ENCODE measurements at regions not wholly inside any gene's neighbourhood (a gene's known extent, or its start where the extent isn't known, plus 50 kb on each side); places are given as distances from the start of the nearest gene placed in this dataset.

DNA sequence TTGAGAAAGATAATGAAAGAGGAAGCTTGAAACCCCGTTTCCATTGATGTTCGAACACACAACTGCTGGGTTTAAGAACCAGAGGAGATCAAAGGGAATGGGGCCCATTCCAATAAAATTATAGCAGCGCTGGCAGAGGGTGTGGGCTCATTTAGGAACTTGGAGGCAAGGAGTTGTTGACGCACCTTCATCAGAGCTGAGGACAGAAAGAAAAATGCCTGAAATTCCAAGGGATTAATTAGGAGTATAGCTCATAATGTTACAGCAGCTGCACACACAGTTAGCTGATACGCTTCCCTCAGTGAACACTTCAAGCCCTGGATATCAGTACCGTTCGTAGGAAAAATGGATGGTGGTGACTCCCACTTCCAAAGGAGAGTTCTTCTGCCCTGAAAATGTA lies 127.2 kb downstream of the AXIN2 start:
- Histone ChIP-seq H3K27me3 (ENCODE audit: control insufficient read depth in 5 of 5, insufficient read depth in 4 of 5, low read length in 5 of 5) (peaks cover 0 to 15% (median 7%) of the 10 kb centered on the region in 5 donors), H3K36me3 (ENCODE audit: control insufficient read depth in 5 of 5, insufficient read depth in 5 of 5, low read length in 5 of 5) (no peaks in the 10 kb centered on the region), H3K9me3 (ENCODE audit: control insufficient read depth in 5 of 5, low read length in 5 of 5) (peaks cover 0 to 5% (median 0%) of the 10 kb centered on the region in 5 donors), H3K4me3 (ENCODE audit: low read depth in 1 of 5, low read length in 5 of 5) (no peak overlapping the region), H3K9ac (ENCODE audit: low read length in 5 of 5) (no peak overlapping the region), H3K4me1 (ENCODE audit: control insufficient read depth in 5 of 5, insufficient read depth in 5 of 5, low read length in 5 of 5) (no peaks in the 10 kb centered on the region), H3K27ac (ENCODE audit: low read depth, low read length) (no peak overlapping the region)

DNA sequence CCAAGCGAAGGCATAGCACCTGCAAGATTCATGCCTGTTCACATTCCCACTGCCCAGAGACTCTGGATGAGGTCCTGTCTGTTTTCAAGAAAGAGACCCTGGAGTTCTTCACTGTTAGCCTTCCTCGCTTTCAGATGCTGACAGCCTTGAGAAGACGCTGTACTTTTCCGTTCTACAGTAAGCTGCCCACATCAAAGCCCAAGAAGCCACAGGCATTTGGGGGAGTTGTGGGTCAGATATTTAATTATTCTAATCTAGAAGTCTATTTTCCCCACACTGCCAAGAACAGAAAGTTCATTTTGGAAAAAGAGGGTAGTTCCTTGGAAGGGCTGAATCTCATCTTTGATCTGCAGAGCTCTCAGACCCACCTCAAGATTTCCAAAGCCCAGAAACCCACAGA lies 127.9 kb downstream of the AXIN2 start:
- no peak overlapping the region for H3K27ac ChIP-seq (ENCODE audit: low read depth, low read length)
- H3K36me3 ChIP-seq (ENCODE audit: control insufficient read depth in 5 of 5, insufficient read depth in 5 of 5, low read length in 5 of 5): no peaks in the 10 kb centered on the region
- no peaks in the 10 kb centered on the region for H3K4me1 ChIP-seq (ENCODE audit: control insufficient read depth in 5 of 5, insufficient read depth in 5 of 5, low read length in 5 of 5)
- peaks cover 0 to 13% (median 5%) of the 10 kb centered on the region in 5 donors for H3K27me3 ChIP-seq (ENCODE audit: control insufficient read depth in 5 of 5, insufficient read depth in 4 of 5, low read length in 5 of 5)
- H3K9me3 ChIP-seq (ENCODE audit: control insufficient read depth in 5 of 5, low read length in 5 of 5): peaks cover 0 to 5% (median 0%) of the 10 kb centered on the region in 5 donors
- H3K9ac ChIP-seq (ENCODE audit: low read length in 5 of 5): no peak overlapping the region
- H3K4me3 ChIP-seq (ENCODE audit: low read depth in 1 of 5, low read length in 5 of 5): no peak overlapping the region

DNA sequence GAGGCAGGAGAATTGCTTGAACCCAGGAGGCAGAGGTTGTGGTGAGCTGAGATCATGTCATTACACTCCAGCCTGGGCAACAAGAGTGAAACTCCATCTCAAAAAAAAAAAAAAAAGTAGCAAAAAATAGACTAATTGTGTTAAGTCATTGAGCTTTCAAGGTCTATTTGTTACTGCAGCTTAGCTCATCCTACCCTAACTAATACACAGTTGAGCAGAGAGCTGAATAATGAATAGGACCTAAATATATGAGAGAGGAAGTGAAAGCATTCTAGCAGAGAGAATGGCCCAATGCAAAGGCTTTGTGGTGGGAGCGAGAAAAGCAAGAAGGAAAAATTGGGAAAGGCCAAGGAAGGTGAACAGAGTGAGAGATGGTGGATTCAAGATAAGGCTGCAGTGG lies 128.3 kb downstream of the AXIN2 start:
- peaks cover 0 to 5% (median 0%) of the 10 kb centered on the region in 5 donors for H3K9me3 ChIP-seq (ENCODE audit: control insufficient read depth in 5 of 5, low read length in 5 of 5)
- no peaks in the 10 kb centered on the region for H3K36me3 ChIP-seq (ENCODE audit: control insufficient read depth in 5 of 5, insufficient read depth in 5 of 5, low read length in 5 of 5)
- no peak overlapping the region for H3K4me3 ChIP-seq (ENCODE audit: low read depth in 1 of 5, low read length in 5 of 5)
- H3K4me1 ChIP-seq (ENCODE audit: control insufficient read depth in 5 of 5, insufficient read depth in 5 of 5, low read length in 5 of 5): no peaks in the 10 kb centered on the region
- H3K27me3 ChIP-seq (ENCODE audit: control insufficient read depth in 5 of 5, insufficient read depth in 4 of 5, low read length in 5 of 5): peaks cover 0 to 9% (median 4%) of the 10 kb centered on the region in 5 donors
- no peak overlapping the region for H3K27ac ChIP-seq (ENCODE audit: low read depth, low read length)
- H3K9ac ChIP-seq (ENCODE audit: low read length in 5 of 5): no peak overlapping the region

DNA sequence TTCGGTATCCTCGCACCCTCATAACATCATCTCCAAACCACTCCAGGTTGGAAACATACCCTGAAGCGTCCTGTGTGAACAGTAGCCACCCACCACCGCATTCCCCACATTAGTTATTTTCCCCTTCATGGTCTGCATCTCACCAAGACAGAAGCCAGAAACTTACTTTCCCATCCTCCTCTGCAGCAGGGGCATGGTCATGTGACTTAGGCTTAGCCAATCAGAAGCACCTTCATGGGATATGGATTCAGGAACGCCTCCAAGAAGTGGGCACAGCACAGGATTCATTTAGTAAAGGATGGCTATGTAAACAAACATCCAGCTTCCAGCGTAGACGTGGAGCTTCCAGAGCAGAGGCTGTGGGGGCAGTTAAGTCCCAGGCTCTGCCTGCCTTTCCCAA lies 130.3 kb downstream of the AXIN2 start:
- no peaks in the 10 kb centered on the region for H3K36me3 ChIP-seq (ENCODE audit: control insufficient read depth in 5 of 5, insufficient read depth in 5 of 5, low read length in 5 of 5)
- H3K27me3 ChIP-seq (ENCODE audit: control insufficient read depth in 5 of 5, insufficient read depth in 4 of 5, low read length in 5 of 5): peaks cover 0 to 4% (median 0%) of the 10 kb centered on the region in 5 donors
- H3K4me3 ChIP-seq (ENCODE audit: low read depth in 1 of 5, low read length in 5 of 5): no peak overlapping the region
- peaks cover 0 to 12% (median 6%) of the 10 kb centered on the region in 5 donors for H3K9me3 ChIP-seq (ENCODE audit: control insufficient read depth in 5 of 5, low read length in 5 of 5)
- H3K4me1 ChIP-seq (ENCODE audit: control insufficient read depth in 5 of 5, insufficient read depth in 5 of 5, low read length in 5 of 5): no peaks in the 10 kb centered on the region
- no peak overlapping the region for H3K9ac ChIP-seq (ENCODE audit: low read length in 5 of 5)
- no peak overlapping the region for H3K27ac ChIP-seq (ENCODE audit: low read depth, low read length)

DNA sequence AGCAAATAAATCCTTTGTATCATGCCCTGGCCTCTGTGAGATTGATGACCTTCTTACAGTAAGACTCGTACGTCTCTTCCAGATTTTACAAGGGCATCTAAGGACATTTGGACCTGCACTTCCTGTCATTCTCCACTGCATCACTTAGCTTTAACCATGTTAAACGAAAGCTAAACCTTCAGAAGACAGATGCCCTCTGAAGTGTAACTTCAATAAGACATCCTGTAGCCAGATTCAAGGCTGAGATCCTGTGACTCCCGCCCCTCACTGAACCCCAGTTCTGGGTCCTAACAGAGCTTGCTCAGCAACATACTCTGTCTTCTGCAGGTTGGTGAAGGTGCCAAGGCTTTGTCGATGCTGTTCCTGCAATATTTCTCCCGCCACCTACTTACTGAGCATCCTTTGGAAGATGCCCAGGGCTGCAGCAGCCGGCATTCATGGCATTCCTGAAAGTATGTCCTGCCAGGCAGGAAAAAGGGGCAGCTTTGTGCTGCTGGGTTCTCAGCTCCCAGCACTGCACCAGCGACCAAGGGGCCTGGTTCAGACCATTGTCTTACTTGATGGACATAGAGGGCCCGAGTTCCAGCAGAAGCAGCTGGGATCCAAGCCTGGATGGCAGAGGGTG lies 131.1 kb downstream of the AXIN2 start:
- no peak overlapping the region for H3K9ac ChIP-seq (ENCODE audit: low read length in 5 of 5)
- no peak overlapping the region for H3K4me3 ChIP-seq (ENCODE audit: low read depth in 1 of 5, low read length in 5 of 5)
- peaks cover 0 to 4% (median 0%) of the 10 kb centered on the region in 5 donors for H3K27me3 ChIP-seq (ENCODE audit: control insufficient read depth in 5 of 5, insufficient read depth in 4 of 5, low read length in 5 of 5)
- no peaks in the 10 kb centered on the region for H3K36me3 ChIP-seq (ENCODE audit: control insufficient read depth in 5 of 5, insufficient read depth in 5 of 5, low read length in 5 of 5)
- H3K27ac ChIP-seq (ENCODE audit: low read depth, low read length): no peak overlapping the region
- H3K4me1 ChIP-seq (ENCODE audit: control insufficient read depth in 5 of 5, insufficient read depth in 5 of 5, low read length in 5 of 5): no peaks in the 10 kb centered on the region
- H3K9me3 ChIP-seq (ENCODE audit: control insufficient read depth in 5 of 5, low read length in 5 of 5): peaks cover 0 to 12% (median 6%) of the 10 kb centered on the region in 5 donors

- Histone ChIP-seq H3K36me3 (ENCODE audit: control insufficient read depth in 5 of 5, insufficient read depth in 5 of 5, low read length in 5 of 5) (no peaks in the 10 kb centered on the region), H3K9me3 (ENCODE audit: control insufficient read depth in 5 of 5, low read length in 5 of 5) (peaks cover 0 to 7% (median 3%) of the 10 kb centered on the region in 5 donors), H3K4me3 (ENCODE audit: low read depth in 1 of 5, low read length in 5 of 5) (no peak overlapping the region), H3K27me3 (ENCODE audit: control insufficient read depth in 5 of 5, insufficient read depth in 4 of 5, low read length in 5 of 5) (peaks cover 0 to 4% (median 0%) of the 10 kb centered on the region in 5 donors), H3K4me1 (ENCODE audit: control insufficient read depth in 5 of 5, insufficient read depth in 5 of 5, low read length in 5 of 5) (peaks cover 0 to 17% (median 8%) of the 10 kb centered on the region in 5 donors), H3K9ac (ENCODE audit: low read length in 5 of 5) (no peak overlapping the region), H3K27ac (ENCODE audit: low read depth, low read length) (no peak overlapping the region)
Measured at GRCh38 chr17:65423346-65424140, 137.9 kb downstream of the AXIN2 start.

DNA sequence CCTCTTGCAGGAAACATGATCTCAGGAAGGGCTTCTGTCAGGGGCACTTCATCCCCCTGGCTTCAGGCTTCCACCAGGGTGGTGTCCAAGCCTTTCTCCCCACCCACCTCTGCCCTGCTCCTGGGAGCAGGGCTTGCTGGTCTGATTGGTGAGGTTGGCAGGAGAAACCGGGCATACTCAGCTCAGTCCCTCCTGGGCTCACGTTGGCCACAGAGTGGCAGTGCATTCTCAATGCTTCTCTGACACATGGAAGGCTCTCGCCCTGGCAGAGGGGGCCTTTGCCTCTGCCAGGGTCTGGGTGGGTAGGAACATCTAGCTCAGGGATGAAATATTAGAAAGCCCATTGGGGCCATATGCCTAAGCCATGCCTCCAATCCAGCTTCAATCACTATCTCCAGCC lies 142.8 kb downstream of the AXIN2 start:
- Histone ChIP-seq H3K4me1 (ENCODE audit: control insufficient read depth in 5 of 5, insufficient read depth in 5 of 5, low read length in 5 of 5) (peaks cover 0 to 21% (median 13%) of the 10 kb centered on the region in 5 donors), H3K27ac (ENCODE audit: low read depth, low read length) (no peak overlapping the region)

DNA sequence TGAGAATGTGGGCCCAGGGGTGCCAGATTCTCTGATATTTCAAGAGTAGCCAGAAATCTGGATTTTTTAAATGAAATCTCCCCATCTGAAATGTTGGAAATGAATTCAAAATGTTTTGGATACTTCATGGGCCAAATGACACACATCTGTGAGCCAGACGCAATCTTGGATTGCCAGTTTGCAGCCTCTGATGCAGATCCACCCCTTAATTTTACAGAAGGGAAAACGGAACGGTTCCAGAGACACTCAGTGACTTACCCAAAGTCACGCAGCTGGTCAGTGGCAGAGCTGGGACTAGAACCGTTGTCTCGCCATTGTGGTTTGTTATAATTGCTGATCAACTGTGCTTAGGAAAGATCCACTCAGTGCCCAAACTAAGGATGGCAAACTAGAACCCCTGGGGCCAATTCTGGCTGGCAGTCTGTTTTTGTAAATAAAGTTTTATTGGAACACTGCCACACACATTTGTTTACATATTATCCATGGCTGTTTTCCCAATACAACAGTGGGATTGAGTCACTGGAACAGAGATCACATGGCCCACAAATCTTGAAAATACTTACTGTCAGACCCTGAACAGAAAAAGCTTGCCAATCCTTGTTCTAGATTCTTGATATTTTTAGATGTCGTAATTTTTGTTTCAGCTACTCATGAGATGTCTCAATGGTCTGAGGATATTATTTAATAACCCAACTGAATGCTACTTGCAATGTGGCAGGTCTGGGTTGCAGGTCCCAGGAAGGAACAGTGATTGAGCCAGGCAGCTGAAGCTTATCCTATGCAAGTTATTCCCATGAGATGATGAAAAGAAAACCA lies 143.8 kb downstream of the AXIN2 start:
- Histone ChIP-seq H3K4me1 (ENCODE audit: control insufficient read depth in 5 of 5, insufficient read depth in 5 of 5, low read length in 5 of 5) (peaks cover 0 to 15% (median 9%) of the 10 kb centered on the region in 5 donors), H3K36me3 (ENCODE audit: control insufficient read depth in 5 of 5, insufficient read depth in 5 of 5, low read length in 5 of 5) (no peaks in the 10 kb centered on the region), H3K27me3 (ENCODE audit: control insufficient read depth in 5 of 5, insufficient read depth in 4 of 5, low read length in 5 of 5) (no peaks in the 10 kb centered on the region), H3K27ac (ENCODE audit: low read depth, low read length) (no peak overlapping the region), H3K4me3 (ENCODE audit: low read depth in 1 of 5, low read length in 5 of 5) (no peak overlapping the region), H3K9me3 (ENCODE audit: control insufficient read depth in 5 of 5, low read length in 5 of 5) (no peaks in the 10 kb centered on the region), H3K9ac (ENCODE audit: low read length in 5 of 5) (no peak overlapping the region)

More for the DNA sequence above, 142.8 kb downstream of the AXIN2 start:
- Histone ChIP-seq H3K27me3 (ENCODE audit: control insufficient read depth in 5 of 5, insufficient read depth in 4 of 5, low read length in 5 of 5) (no peaks in the 10 kb centered on the region), H3K9me3 (ENCODE audit: control insufficient read depth in 5 of 5, low read length in 5 of 5) (no peaks in the 10 kb centered on the region), H3K36me3 (ENCODE audit: control insufficient read depth in 5 of 5, insufficient read depth in 5 of 5, low read length in 5 of 5) (no peaks in the 10 kb centered on the region), H3K9ac (ENCODE audit: low read length in 5 of 5) (no peak overlapping the region), H3K4me3 (ENCODE audit: low read depth in 1 of 5, low read length in 5 of 5) (no peak overlapping the region)

- Histone ChIP-seq H3K27me3 (ENCODE audit: control insufficient read depth in 5 of 5, insufficient read depth in 4 of 5, low read length in 5 of 5) (no peaks in the 10 kb centered on the region), H3K27ac (ENCODE audit: low read depth, low read length) (no peak overlapping the region), H3K36me3 (ENCODE audit: control insufficient read depth in 5 of 5, insufficient read depth in 5 of 5, low read length in 5 of 5) (no peaks in the 10 kb centered on the region), H3K4me3 (ENCODE audit: low read depth in 1 of 5, low read length in 5 of 5) (no peak overlapping the region), H3K9me3 (ENCODE audit: control insufficient read depth in 5 of 5, low read length in 5 of 5) (peaks cover 0 to 2% (median 0%) of the 10 kb centered on the region in 5 donors), H3K4me1 (ENCODE audit: control insufficient read depth in 5 of 5, insufficient read depth in 5 of 5, low read length in 5 of 5) (peaks cover 0 to 15% (median 9%) of the 10 kb centered on the region in 5 donors), H3K9ac (ENCODE audit: low read length in 5 of 5) (no peak overlapping the region)
Measured at GRCh38 chr17:65415991-65416390, 145.5 kb downstream of the AXIN2 start.
